Adrenal gland (tissue), 5 donors: ENCODE measurements at regions not wholly inside any gene's neighbourhood (a gene's known extent, or its start where the extent isn't known, plus 50 kb on each side); places are given as distances from the start of the nearest gene placed in this dataset.

Experiments used
- CTCF ChIP-seq, 6 experiments: fragments of 450-650 bp in 4 of 6; fragments of 200-600 bp in 2 of 6; sonication (generic) in 1 of 6; IDR thresholded peaks; 1 replicate in 5 of 6; 2 replicates in 1 of 6; pipeline versions ENCODE4 v1.5.1 to v1.8.0; 2016 to 2021; ENCODE audit warnings: antibody characterized with exemption in 6 of 6, mild to moderate bottlenecking in 2 of 6, moderate library complexity in 1 of 6
- POLR2A ChIP-seq, 2 donors: fragments of 450-650 bp; IDR thresholded peaks; one replicate each; pipeline ENCODE4 v1.6.1; 2017; ENCODE audit warnings: antibody characterized with exemption in 2 of 2, mild to moderate bottlenecking in 2 of 2, moderate library complexity in 1 of 2
- donor health status: DM: no; HTN: no; CAD: no.

GRCh38 chr3:106359692-106360091 is 490.9 kb upstream of the CBLB start:
- TF ChIP-seq CTCF (IDR thresholded peaks at IDR 0.05) (no peak), POLR2A (IDR thresholded peaks at IDR 0.05) (no peak)
